Transverse colon (tissue), 3 donors: ENCODE measurements at regions not wholly inside any gene's neighbourhood (a gene's known extent, or its start where the extent isn't known, plus 50 kb on each side); places are given as distances from the start of the nearest gene placed in this dataset.

ENCODE experiments used
- CTCF ChIP-seq, 5 experiments: fragments of 200-600 bp in 3 of 5; fragments of 450-650 bp in 2 of 5; sonication (generic) in 3 of 5; IDR thresholded peaks; 1 replicate in 2 of 5; 2 replicates in 3 of 5; pipeline ENCODE4 v1.5.1; 2016 to 2017; ENCODE audit warnings: antibody characterized with exemption in 5 of 5, inconsistent platforms in 3 of 5, mild to moderate bottlenecking in 2 of 5, moderate library complexity in 1 of 5
- EP300 ChIP-seq: sonication (generic); formaldehyde crosslinking; IDR thresholded peaks from one replicate; pipeline ENCODE4 v1.6.1; 2017; ENCODE audit warnings: antibody characterized with exemption, low read depth

- TF ChIP-seq EP300 (no peak), CTCF (IDR thresholded peaks at IDR 0.05) (no peak)
Measured at GRCh38 chr10:58115218-58116050, 152.3 kb downstream of the IPMK start.
